GM18505 (cell line): ENCODE measurements at regions not wholly inside any gene's neighbourhood (a gene's known extent, or its start where the extent isn't known, plus 50 kb on each side); places are given as distances from the start of the nearest gene placed in this dataset.
"Not testable (repeated sequence)": the region's sequence is repeated elsewhere in the genome, so short reads cannot be mapped to it uniquely, and the experiment has no call there.

Experiments
- ATAC-seq: cut with Tn5 transposase; IDR thresholded peaks from one replicate; pipeline ENCODE4 v1.9.1; 2021; ENCODE audit not compliant: unreplicated experiment
- POLR2A ChIP-seq: IDR thresholded peaks from 4 replicates; pipeline ENCODE4 v1.6.1; 2011; ENCODE audit warnings: borderline replicate concordance; ENCODE audit not compliant: insufficient read depth, insufficient read length; ENCODE audit errors: extremely low read depth

GRCh38 chr4:170476351-170476750 lies 386.6 kb upstream of the AADAT start:
- no peak for TF ChIP-seq POLR2A
- ATAC-seq = no peak

DNA sequence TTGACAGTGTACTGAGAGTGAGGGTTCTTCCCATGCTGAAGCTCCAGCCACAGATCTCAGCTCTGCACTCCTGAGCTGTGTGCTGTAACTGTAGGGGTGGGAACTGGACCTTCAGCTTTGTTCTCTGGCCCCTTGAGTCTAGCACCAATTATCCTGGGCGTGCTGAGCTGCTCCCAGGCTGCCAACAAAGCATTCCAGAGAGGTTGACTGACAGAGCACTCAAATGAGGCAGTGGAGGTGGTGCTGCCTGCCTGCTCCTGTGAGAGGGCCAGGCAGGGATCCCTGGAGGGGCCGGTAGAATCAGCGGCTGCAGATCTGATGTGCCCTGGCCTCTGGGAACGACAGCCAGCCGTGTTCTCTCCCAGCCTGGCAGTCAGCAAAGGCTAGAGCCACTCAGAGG lies 375.7 kb upstream of the AADAT start:
- TF ChIP-seq POLR2A = no peak
- ATAC-seq = no peak

DNA sequence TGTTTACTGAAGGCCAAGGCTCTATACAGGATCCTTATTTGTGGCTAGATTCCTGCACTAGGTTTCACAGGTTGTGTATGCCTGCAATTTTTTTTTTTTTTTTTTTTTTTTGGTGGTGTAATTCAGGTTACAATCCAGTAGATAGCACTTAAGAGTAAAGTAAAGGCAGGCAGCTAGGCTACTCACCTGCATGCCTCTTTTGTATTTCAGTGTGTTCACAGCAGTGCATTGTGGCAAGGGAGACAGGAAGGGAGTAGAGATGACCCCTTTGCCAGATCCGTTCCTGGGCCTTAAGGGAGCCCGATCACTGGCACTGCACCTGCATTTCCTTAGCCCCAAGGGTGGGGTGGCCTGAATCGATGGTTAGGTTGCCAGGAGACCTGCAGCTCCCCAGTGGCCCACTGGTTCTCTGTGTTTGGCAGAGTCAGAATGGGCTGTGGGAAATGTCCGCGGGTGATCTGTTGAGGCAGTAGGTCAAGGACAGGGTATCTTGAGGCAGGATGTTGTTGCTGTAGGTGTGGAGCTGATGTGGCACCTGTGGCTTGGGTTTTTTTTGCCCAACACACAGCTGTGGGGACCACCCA lies 374.9 kb upstream of the AADAT start:
- no peak for ATAC-seq
- no peak for TF ChIP-seq POLR2A

DNA sequence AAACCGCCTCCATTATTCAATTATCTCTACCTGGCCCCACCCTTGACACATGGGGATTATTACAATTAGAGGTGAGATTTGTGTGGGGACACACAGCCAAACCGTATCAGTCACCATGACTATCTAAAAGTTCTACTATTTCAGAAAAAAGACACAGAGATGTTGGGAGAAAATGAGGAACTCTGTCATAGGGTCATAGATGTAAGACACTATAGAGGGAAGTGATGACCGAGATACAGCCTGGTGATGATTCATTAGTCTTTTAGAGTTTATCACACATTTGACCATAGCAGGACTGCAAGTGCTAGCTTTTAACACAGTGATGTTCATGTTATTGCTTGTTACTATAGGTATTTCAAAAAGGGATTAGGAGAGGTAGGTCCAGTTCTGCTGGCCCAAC lies 357.0 kb upstream of the AADAT start:
- no peak for ATAC-seq
- TF ChIP-seq POLR2A = no peak

DNA sequence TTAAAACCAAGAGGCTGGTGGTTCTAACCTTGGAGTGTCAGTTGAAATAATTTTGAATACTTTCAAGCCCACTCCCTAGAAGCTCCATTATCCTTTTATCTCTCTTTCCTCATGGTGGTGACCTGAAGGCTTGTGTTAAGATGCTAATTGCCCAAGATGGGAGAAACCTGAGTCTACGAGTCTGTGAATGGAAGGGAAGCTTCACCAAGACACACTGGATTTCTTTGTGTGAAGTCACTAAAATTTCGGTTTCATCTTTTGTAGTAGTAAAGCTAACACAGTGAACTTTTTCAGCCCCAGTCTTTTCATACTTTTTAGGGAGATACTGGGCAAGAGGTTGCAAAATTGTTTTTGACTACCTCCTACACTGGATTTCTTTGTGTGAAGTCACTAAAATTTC lies 351.4 kb upstream of the AADAT start:
- not testable (repeated sequence) for ATAC-seq

DNA sequence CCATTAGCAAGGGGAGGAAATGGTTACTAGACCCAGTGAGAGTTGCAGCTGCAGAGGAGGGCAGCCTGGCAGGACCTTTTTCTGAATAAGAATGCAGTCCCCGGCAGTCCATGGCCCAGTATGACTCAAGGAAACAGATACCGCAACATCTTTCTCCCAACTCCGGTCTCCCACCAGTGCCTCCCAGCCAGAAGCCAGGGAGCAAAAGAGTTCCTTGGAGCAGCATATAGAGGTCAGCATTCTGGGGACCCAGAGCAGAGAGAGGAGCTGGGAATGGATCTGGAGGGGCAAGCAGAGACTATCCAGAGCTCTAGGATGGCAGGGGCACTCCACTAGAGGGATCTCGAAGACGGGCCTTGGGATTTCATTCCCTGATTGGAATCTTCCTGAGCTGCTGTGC lies 339.2 kb upstream of the AADAT start:
- no peak for TF ChIP-seq POLR2A
- no peak for ATAC-seq

DNA sequence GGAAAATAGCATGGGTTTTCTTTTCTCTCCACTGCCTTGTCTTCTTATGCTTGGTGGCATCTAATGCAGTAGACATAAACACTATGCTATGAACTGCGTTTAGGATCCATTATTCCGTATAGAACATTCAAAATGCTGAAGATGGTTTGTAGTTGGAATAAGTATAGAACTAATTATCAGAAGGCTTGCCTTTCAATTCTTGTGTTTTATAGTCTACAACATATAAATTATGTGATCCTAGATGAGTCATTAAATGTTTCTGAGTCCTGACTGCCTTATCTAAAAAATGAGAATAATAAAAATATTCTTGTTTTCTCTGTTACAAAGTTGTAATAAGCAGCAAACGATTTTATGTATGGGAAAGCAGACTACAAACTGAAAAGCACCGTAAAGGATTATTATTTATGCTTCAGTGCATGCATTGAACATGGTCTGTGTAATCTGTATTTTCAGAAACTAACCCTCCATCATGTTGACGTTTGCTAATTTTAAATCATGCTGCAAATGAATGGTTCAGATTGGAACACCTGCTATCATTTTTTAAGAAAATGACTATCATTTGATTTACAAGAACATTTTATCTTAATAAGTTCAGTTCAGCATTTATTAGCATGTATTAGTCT lies 335.9 kb upstream of the AADAT start:
- ATAC-seq = no peak
- no peak for TF ChIP-seq POLR2A

- TF ChIP-seq POLR2A = no peak
- no peak for ATAC-seq
Measured at GRCh38 chr4:170425040-170425439, 335.3 kb upstream of the AADAT start.

DNA sequence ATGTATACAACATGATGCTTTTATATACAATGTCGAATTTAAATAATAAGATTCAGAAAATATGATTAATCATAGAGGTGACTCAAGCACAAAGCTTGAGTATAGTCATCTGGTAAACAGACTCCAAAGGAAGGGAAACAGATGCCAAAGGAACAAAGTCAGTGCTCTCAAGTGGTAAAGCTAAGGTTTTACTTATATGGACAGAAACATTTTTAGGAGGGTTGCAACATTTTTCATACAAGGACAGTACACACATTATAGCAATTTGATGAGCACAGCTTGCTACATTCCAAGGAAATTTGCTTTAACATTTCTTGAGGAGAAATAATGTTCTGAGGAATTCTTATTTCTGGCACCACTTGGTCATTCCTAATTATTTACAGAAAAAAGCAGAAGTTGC lies 333.4 kb upstream of the AADAT start:
- no peak for ATAC-seq
- TF ChIP-seq POLR2A = no peak

GRCh38 chr4:170420255-170420693 lies 330.5 kb upstream of the AADAT start:
- no peak for TF ChIP-seq POLR2A
- no peak for ATAC-seq

- no peak for TF ChIP-seq POLR2A
- no peak for ATAC-seq
Measured at GRCh38 chr4:170414961-170415360, 325.2 kb upstream of the AADAT start.

GRCh38 chr4:170414360-170414759 lies 324.6 kb upstream of the AADAT start:
- no peak for ATAC-seq
- no peak for TF ChIP-seq POLR2A

- no peak for TF ChIP-seq POLR2A
- no peak for ATAC-seq
Measured at GRCh38 chr4:170413951-170414350, 324.2 kb upstream of the AADAT start.

DNA sequence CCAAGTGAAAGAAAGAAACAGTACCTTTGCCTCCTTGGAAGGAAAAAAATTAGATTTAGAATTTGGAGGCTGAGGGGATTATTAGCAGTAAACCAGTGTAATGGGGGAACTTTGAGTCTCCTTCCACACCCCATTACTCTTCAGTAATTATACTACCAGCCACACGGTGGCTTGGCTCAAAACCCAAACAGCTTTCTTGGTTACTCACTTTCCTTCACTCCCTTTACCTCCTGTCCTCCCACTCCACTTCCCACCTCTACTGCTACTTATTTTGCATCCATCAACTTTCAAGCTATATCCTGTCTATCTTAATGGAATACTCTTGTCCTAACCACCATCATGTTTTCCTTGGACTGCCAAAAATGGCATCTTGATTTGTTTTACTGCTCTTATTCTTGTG lies 310.6 kb upstream of the AADAT start:
- TF ChIP-seq POLR2A = no peak
- no peak for ATAC-seq
